Ramos (cell line): ENCODE measurements at regions not wholly inside any gene's neighbourhood (a gene's known extent, or its start where the extent isn't known, plus 50 kb on each side); places are given as distances from the start of the nearest gene placed in this dataset.

ENCODE experiments used
- in situ Hi-C: fragments of 300-500 bp; cut with MboI; formaldehyde crosslinking; loops from one replicate; pipeline ENCODE4 v1.14.3; 2022; ENCODE audit warnings: low sequenced_read_pairs; ENCODE audit not compliant: unreplicated experiment

DNA sequence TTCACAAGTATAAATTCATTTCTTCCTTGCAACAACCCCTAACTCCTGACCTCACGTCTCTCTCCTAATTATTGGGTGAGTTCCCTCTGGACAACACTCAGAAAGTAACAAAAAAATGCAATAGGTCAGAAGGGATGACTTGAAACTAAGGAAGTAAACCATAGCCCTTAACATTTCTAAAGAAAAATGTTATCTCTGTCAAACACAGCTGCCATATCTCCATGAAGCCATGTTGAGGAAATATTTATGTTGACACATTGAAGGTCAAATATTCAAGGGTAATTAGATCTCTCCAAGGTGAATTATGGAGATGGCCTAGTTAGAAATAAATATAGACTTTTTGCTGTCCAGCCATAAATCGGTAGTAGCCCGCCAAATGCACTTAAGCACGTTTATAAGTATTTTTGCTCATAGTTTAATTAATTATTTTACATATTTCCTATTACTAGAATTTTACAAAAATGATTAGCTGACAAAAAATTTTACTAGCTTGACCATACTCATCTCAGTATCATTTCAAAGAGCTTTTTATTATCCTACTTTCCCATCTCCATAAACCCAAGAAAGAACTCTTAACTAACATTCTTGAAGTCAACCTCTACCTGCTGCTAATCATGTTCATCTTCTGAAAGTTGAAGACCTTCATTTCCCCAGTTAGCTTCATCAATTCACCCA lies 160.1 kb upstream of the PKN2 start:
- in situ Hi-C loops: no loop called here

DNA sequence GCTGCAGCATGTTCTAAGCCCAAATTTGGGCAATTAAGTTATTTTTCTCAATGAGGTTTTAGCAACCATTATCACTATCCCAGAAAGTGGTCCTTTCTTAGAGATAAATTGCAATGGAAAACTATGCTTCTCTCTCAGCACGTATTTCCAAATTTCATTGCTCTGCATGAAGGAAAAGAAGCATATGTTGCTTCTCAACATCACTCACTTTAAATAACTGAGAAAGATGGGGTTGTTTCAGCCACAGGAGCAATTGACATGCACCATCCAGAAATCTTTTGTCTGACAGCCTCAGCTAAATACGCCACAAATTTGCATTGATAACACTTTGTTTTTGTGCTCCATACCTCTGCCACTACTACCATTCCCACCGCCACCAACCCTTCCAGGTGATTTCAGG lies 157.6 kb upstream of the PKN2 start:
- in situ Hi-C loops: no loop called here

DNA sequence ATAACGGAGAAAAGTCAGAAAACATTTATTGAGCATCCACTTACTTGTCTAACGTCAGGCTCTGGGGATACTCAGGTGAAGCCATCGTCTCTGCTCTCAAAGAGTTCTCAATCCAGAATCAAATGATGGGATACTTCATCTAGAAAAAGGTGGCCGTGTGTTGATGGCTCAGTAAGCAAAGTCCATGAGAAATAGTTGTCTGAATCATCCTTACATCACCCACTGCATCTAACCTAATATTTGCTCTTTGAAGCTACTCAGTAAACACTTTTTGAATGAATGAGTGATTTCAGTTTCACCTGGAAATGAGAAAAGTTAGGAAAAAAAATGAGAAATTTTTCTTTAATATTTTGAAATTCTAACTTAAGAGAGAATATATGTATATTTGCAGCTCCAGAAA lies 155.3 kb upstream of the PKN2 start:
- in situ Hi-C loops: no loop called here

DNA sequence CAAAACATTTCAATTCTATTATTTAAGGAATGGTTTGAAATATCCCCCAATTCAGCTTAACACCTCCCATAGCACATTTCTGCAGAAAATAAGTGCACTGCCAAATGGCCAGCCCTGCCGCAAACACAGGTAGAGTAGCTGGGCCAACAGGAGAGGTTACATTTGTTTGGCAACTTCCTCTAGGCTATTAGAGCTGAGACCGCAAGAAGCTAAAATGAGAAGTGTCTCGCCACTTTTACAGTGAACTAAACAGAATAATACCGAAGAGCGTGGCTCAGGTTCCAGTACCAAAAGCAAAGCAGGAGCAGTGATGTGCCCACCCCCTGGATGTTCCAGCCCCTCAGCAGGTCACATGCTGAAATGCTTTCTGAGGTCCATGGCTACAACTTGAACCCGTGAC lies 154.5 kb upstream of the PKN2 start:
- in situ Hi-C loops: no loop called here

DNA sequence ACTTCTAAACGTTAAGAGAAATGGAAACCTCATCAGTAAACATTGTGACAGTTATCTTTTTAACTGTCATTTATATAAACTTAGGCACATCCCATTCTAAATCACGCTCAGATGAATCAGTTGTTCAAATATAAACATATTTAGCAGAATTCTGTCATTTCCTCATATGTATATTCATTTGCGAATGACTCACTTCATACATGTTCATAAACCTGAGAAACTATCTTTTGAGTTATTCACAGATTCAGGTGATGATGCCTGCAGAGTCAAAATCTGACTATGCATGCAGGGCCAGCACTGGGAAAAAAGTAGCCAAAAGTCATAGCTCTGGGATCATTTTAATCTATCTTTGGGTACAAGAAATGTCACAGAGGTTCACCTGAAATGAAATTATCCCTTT lies 153.8 kb upstream of the PKN2 start:
- in situ Hi-C loops: no loop called here

DNA sequence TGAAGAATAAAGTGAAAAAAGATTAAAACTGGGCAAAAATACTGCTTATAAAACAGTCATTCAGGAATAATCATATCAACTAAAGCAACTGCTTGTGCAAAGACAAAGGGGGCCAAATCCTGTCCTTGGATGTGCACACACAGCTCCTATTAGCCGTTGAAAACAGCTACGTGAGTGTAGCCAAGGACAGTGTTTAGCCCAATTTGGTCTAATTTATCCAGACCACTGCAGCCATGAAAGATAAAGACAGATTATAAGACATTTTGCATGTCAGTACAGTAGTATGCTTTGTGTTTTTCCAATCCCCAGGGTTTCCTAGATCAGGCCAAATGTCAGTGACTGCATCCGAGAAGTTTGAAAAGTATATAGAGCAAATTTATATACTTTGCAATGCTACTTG lies 146.3 kb upstream of the PKN2 start:
- in situ Hi-C loops: no loop called here

DNA sequence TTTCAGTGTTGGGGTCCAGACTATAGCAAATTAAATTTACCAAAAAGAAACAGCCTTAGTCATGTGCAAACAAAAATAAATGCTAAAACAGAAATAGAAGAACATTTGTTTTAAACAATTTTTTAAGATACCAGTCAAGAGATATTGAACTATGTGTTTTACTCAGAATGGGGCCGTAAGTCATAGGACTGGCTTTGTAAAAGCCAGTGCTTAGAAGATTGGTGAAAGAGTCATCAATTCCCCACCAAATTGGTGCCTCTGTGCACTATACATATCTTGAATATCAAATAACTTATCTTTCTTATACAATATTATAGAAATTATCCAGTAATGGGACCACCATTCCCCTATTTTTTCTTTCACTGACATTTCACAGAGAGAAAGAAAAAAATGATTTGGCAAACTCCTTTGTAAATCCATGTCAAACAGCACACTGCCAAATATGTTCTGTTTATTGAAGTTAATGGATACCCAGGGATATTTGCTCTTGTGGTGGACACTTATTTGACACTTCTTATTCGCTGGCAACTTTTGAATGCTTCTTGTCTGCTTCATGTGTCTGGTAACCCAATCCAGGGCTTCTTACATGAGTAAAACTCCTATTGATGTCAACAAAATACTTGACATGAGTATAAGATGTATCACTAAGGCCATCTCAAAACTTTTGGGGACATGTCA lies 145.7 kb upstream of the PKN2 start:
- in situ Hi-C loops: no loop called here

DNA sequence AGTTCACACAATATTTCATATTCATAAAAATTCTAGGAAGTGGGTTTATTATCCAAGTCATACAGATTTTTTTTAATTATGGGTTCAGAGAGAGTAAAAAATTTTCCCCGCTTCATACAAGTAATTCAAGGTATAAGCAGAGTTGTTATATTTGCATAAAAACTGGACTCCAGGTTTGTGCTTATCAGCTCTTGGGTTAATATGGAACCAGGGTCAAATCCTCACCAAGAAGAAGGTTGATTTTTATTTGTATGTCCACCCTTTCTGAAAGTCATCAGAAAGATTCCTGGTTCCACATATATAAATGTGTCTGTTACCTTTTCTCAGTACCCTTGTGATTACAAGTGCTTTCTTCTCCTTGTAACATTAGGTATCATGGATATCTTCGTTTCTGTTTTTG lies 143.8 kb upstream of the PKN2 start:
- in situ Hi-C loops: no loop called here

DNA sequence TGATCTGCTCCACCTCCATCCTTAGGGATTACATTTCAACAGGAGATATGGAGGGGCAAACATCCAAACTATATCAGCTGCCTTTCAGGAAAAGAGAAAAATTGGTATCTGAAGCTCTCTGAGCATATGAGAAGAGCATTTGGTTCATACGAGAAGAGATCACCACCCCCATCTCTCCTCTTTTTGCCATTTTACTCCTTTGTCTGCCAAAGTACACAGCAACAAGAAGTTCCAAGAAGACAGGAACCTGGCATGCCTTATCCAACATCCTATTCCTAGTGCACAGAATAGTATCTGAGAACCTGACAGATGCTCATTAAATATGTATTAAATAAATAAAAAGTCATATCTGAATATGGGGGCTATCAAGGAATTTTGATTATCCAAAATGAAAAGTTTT lies 142.5 kb upstream of the PKN2 start:
- in situ Hi-C loops: no loop called here

DNA sequence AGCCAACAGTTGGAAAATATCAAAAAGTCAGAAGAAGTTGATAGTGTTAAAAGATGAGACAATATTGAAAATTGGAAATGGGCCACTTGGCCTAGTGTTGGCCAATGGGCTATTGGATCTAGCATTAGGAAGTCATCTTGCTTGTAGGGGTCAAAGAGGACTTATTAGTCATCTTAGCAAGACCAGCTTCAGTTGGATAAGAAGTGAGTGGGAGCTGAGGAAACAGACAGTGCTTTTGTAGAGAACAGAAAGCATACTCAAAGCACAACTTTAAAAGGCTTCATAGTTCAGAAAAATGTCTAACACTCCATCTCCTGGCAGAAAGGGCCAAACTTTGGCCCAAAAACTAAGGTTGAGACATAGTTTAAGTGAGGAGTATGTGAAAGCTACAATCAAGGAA lies 139.9 kb upstream of the PKN2 start:
- in situ Hi-C loops: no loop called here

DNA sequence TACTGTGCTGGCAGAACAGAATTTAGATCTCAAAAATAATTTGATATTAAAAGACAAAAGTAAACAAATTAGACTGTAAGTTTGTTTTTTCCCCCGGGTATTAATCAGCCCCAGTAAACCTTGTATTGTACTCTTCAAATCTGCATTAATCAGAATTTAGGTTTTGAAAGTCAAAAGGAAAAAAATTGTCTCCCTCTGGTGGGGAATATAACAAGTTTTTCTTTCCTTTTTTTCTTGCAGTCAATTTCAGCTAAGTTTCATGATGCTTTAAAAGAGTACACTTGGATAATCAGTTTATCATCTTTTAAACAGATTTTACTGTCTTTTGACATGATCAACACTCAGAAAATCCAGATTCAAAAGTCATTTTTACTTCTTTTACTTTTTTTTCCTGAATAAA lies 134.5 kb upstream of the PKN2 start:
- in situ Hi-C loops: no loop called here

DNA sequence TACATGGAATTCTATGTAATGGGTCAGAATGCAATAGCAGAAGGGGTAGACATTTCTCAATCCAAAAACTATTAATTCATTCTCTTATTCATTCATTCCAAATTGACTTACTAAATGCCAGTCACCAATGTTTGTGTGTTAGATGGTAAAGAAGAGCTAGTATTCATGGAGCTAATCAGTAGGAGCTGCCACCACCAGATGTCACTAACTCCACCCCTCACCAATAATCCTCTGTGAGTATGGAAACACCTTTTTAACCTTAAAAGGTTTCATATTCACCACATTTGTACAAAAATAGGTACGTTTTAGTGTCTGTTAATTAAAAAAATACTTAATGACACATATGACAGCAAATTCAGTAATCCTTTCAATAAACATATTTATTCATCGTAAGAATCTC lies 131.8 kb upstream of the PKN2 start:
- in situ Hi-C loops: no loop called here

DNA sequence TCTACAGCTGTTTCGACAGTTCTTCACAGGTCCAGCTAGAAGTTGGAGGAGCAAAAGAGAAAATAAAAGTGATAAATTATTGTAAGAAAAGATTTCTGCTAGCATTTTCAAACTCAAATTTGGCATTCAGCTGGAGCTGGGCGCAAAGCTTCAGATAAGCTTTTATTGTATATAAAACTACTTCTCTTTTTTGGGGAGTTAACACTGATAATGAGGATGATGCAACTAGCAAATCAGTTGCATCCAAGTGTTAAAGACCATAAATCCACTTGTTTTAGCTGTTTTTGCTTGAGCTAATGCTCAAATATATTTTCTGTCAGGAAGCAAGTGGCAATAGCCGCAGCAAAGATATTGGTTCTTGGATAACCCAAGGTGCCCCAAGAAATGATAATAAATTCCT lies 127.1 kb upstream of the PKN2 start:
- in situ Hi-C loops: no loop called here

DNA sequence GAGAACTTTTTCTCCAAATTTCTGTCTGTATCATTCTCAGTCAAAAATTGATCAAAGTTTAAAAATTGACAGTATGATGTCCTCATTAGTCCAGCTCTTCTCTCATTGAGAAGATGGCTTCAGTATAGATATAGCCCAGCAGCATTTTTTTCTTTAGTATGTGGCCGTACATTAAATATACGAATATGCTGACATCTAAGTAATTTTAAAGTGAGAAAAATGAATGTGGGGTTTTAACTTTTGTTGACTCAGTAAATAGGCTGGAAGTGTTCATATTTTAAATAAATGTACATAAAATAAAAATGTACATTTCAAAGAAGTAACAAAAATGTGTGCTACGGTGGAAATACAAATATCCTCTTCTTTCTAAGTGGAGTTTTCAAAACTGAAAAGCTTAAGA lies 123.5 kb upstream of the PKN2 start:
- in situ Hi-C loops: no loop called here

DNA sequence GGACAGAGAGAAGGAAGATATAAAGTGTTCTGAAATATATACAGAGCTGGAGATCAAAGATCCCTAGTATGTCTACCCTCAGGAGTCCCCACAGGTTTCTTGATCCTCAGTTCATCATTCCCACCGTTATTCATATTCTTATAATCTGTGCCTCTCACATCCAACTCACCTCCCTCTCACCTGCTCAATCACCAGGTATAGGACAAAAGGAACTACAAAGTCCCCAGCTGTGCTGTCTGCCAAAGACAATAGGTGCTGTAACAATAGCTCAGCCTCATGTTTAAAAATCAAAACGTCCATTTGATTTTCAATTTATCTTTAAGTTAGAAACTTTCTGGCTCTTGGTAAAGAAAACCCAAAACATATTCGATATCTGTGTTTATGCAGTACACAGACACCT lies 121.1 kb upstream of the PKN2 start:
- in situ Hi-C loops: no loop called here

DNA sequence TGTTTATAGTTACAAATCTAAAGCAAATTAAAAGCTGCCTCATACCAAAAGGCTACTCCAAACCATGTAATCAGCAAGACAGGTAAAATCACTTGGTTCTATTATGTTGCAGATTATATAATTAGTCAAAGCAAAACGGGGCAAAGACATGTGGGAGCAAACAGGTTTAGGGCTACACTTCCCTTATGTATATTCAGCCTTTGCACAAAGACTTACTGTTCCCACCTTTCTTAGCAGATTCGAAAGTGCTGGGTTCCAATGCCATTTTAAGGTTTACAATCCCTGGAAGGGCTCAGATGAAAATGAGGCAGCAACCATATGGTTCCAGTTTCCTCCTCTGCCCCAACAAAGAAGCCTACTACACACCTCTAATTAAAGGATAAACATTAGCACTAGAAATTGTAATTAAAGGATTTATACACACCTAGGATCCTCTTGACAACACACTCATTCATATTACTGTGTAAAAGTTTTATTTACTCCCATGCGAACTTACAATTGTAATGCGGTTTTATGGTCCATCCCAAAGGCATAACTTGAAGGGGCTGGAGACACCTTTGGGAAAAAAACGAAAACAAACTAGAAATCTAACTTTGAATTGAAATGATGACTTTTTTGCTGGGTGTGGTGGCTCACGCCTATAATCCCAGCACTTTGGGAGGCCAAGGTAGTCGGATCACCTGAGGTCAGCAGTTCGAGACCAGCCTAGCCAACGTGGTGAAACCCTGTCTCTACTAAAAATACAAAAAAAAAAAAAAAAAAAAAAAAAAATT lies 117.3 kb upstream of the PKN2 start:
- in situ Hi-C loops: no loop called here

DNA sequence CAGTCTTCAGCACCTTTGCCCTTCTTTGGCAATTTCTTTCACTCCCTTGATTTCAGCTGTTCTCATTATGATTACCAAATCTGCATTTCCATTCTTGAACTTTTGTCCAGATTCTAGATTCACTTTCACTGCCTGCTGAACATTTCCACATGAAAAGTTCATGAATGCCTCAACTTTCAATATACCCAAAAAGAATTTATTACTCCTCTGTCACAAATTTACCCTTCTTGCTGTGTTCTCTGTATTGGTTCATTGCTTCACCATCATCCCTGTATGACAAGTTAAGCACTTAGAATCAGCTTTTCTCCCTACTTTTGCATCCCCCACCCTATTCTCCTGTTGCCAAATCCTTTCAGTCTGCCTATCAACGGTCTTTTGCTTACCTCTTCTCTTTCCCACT lies 112.6 kb upstream of the PKN2 start:
- in situ Hi-C loops: no loop called here

DNA sequence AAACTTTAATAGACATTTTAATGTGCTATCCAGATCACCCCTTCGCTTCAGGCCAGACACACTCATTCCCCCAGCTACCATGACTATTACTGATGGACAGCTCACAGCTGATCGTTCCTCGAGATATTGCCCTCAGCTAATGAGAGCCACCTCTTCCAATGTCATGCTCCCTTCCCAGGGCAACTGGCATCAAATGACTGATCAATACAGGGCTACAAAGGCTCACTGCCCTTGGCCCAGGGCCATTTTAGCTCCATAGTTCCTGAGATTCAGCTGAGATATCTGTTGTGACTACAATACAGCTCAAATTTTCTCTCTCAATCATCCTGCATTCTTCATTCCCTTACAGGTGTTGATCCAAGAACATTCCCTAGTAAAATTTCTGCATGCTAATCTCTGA lies 104.5 kb upstream of the PKN2 start:
- in situ Hi-C loops: loop anchor here (25.0 kb wide), 1 partner anchor 392 kb away; no protein-coding TSS in a partner anchor

DNA sequence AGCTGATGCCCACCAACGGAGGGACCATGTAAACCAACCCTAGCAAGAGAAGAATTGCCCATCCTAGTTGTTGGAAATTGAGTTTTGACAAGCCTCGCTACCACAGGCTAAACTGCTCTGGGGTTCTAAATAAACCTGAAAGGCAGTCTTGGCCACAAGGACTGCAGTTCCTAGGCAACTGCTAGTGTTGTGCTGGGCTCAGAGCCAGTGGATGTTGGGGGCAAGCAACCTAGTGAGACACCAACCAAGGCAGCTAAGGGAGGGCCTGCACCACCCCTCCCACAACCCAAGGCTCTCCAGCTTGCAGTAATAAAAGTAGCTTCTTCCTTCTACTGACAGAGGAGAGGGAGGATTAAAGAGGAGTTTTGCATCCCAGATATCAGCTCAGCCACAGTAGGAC lies 102.4 kb upstream of the PKN2 start:
- in situ Hi-C loops: loop anchor here (25.0 kb wide), 1 partner anchor 394 kb away; no protein-coding TSS in a partner anchor

DNA sequence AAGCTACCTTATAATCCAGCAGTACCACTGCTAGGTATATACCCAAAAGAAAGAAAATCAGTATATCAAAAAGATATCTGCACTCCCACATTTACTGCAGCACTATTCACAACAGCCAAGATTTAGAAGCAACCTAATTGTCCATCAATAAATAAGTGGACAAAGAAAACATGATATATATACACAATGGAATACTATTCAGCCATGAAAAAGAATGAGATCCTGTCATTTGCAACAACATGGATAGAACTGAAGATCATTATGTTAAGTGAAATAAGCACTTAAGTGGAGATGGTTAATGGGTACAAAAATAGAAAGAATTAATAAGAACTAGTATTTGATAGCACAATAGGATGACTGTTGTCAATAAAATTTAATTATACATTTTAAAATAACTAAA lies 90.7 kb upstream of the PKN2 start:
- in situ Hi-C loops: loop anchor here (25.0 kb wide), 1 partner anchor 406 kb away; no protein-coding TSS in a partner anchor

DNA sequence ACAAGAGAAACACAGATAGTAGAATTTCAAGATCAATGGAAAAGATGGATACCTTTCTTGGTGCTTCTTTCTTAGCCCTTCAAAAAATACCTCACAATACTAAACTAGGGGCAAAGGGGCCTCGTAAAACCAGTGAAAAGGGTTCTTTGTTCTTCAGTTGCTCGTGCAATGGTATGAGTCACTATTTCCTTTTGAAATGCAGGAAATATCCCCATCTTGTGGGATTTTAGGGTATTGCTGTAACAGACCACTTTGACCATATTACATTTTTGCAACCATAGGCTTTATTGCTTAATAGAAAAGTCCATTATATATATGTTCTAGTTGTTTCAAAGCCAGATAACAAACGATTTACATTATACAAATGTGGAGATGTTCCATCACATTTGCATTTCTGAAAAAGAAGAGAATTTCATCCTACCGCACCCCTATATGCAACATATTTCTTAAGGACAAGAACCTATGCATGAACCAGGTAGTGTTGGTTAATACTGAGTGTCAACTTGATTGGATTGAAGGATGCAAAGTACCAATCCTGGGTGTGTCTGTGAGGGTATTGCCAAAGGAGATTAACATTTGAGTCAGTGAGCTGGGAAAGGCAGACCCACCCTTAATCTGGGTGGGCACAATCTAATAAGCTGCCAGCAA lies 88.6 kb upstream of the PKN2 start:
- in situ Hi-C loops: loop anchor here (25.0 kb wide), 1 partner anchor 408 kb away; no protein-coding TSS in a partner anchor
